T-helper 2 cell treated with Interferon-gamma antibody and Interleukin-4, amounts not matched to agents 5 μg/mL and 100 μg/mL, for 36 hours (primary cell): ENCODE measurements at regions not wholly inside any gene's neighbourhood (a gene's known extent, or its start where the extent isn't known, plus 50 kb on each side); places are given as distances from the start of the nearest gene placed in this dataset.

Source experiments
- DNase-seq: peaks from one replicate; pipeline ENCODE4 v3.0.0; 2021; ENCODE audit warnings: low spot score
- H3K27ac Mint-ChIP-seq: one replicate; pipeline ENCODE4 v1.8.0; 2021; ENCODE audit warnings: mild to moderate bottlenecking, mixed read lengths
- H3K27me3 Mint-ChIP-seq: one replicate; pipeline ENCODE4 v1.8.0; 2021; ENCODE audit warnings: low read depth, mixed read lengths
- H3K36me3 Mint-ChIP-seq: one replicate; pipeline ENCODE4 v1.8.0; 2021; ENCODE audit warnings: low read depth, mixed read lengths
- H3K4me1 Mint-ChIP-seq: one replicate; pipeline ENCODE4 v1.8.0; 2021; ENCODE audit warnings: low read depth, mixed read lengths
- H3K4me3 Mint-ChIP-seq: one replicate; pipeline ENCODE4 v1.8.0; 2022; ENCODE audit warnings: mild to moderate bottlenecking, moderate library complexity, mixed read lengths
- H3K9me3 Mint-ChIP-seq: one replicate; pipeline ENCODE4 v1.8.0; 2021; ENCODE audit warnings: mixed read lengths

- Mint-ChIP-seq H3K4me1 (no peaks in the 10 kb centered on the region), H3K27me3 (no peaks in the 10 kb centered on the region), H3K4me3 (no peak overlapping the region), H3K27ac (no peak overlapping the region), H3K9me3 (no peaks in the 10 kb centered on the region), H3K36me3 (no peaks in the 10 kb centered on the region)
- DNase-seq = no peak
Observed at GRCh38 chr12:82055391-82055790, 296.2 kb upstream of the PPFIA2 start.

- H3K27me3 Mint-ChIP-seq = no peaks in the 10 kb centered on the region
- no peaks in the 10 kb centered on the region for H3K4me1 Mint-ChIP-seq
- DNase-seq = no peak
- H3K27ac Mint-ChIP-seq = no peak overlapping the region
- H3K4me3 Mint-ChIP-seq = no peak overlapping the region
- H3K9me3 Mint-ChIP-seq = no peaks in the 10 kb centered on the region
- no peaks in the 10 kb centered on the region for H3K36me3 Mint-ChIP-seq
Observed at GRCh38 chr12:82054566-82054965, 295.4 kb upstream of the PPFIA2 start.

- Mint-ChIP-seq H3K4me1 (no peaks in the 10 kb centered on the region), H3K36me3 (no peaks in the 10 kb centered on the region), H3K27me3 (no peaks in the 10 kb centered on the region), H3K27ac (no peak overlapping the region), H3K4me3 (no peak overlapping the region), H3K9me3 (no peaks in the 10 kb centered on the region)
- no peak for DNase-seq
Observed at GRCh38 chr12:82047446-82047845, 288.3 kb upstream of the PPFIA2 start.

- no peak for DNase-seq
- Mint-ChIP-seq H3K4me1 (no peaks in the 10 kb centered on the region), H3K27ac (no peak overlapping the region), H3K27me3 (no peaks in the 10 kb centered on the region), H3K36me3 (no peaks in the 10 kb centered on the region), H3K9me3 (no peaks in the 10 kb centered on the region), H3K4me3 (no peak overlapping the region)
Observed at GRCh38 chr12:82040987-82041743, 282.0 kb upstream of the PPFIA2 start.

- no peaks in the 10 kb centered on the region for H3K27me3 Mint-ChIP-seq
- no peaks in the 10 kb centered on the region for H3K36me3 Mint-ChIP-seq
- peaks cover 3% of the 10 kb centered on the region for H3K9me3 Mint-ChIP-seq
- H3K4me3 Mint-ChIP-seq = no peak overlapping the region
- no peaks in the 10 kb centered on the region for H3K4me1 Mint-ChIP-seq
- no peak for DNase-seq
- H3K27ac Mint-ChIP-seq = no peak overlapping the region
Observed at GRCh38 chr12:82034769-82035168, 275.6 kb upstream of the PPFIA2 start.

GRCh38 chr12:82029936-82030335, 270.8 kb upstream of the PPFIA2 start:
- H3K27ac Mint-ChIP-seq = no peak overlapping the region
- no peaks in the 10 kb centered on the region for H3K27me3 Mint-ChIP-seq
- no peak overlapping the region for H3K4me3 Mint-ChIP-seq
- no peak for DNase-seq
- no peaks in the 10 kb centered on the region for H3K4me1 Mint-ChIP-seq
- peaks cover 1% of the 10 kb centered on the region for H3K9me3 Mint-ChIP-seq
- no peaks in the 10 kb centered on the region for H3K36me3 Mint-ChIP-seq

GRCh38 chr12:82028772-82029171, 269.6 kb upstream of the PPFIA2 start:
- Mint-ChIP-seq H3K27me3 (no peaks in the 10 kb centered on the region), H3K9me3 (no peaks in the 10 kb centered on the region), H3K4me3 (no peak overlapping the region), H3K36me3 (no peaks in the 10 kb centered on the region), H3K4me1 (no peaks in the 10 kb centered on the region), H3K27ac (no peak overlapping the region)
- no peak for DNase-seq

GRCh38 chr12:82027612-82028011, 268.5 kb upstream of the PPFIA2 start:
- Mint-ChIP-seq H3K4me3 (no peak overlapping the region), H3K9me3 (no peaks in the 10 kb centered on the region), H3K27me3 (no peaks in the 10 kb centered on the region), H3K27ac (no peak overlapping the region), H3K4me1 (no peaks in the 10 kb centered on the region), H3K36me3 (no peaks in the 10 kb centered on the region)
- no peak for DNase-seq

GRCh38 chr12:82025462-82025861, 266.3 kb upstream of the PPFIA2 start:
- no peak overlapping the region for H3K4me3 Mint-ChIP-seq
- H3K27ac Mint-ChIP-seq = no peak overlapping the region
- no peaks in the 10 kb centered on the region for H3K9me3 Mint-ChIP-seq
- DNase-seq = no peak
- H3K36me3 Mint-ChIP-seq = no peaks in the 10 kb centered on the region
- H3K27me3 Mint-ChIP-seq = no peaks in the 10 kb centered on the region
- no peaks in the 10 kb centered on the region for H3K4me1 Mint-ChIP-seq

GRCh38 chr12:82019533-82019932, 260.4 kb upstream of the PPFIA2 start:
- Mint-ChIP-seq H3K9me3 (no peaks in the 10 kb centered on the region), H3K4me1 (no peaks in the 10 kb centered on the region), H3K27ac (no peak overlapping the region), H3K4me3 (no peak overlapping the region), H3K27me3 (no peaks in the 10 kb centered on the region), H3K36me3 (no peaks in the 10 kb centered on the region)
- no peak for DNase-seq

GRCh38 chr12:82015623-82016347, 256.6 kb upstream of the PPFIA2 start:
- Mint-ChIP-seq H3K36me3 (no peaks in the 10 kb centered on the region), H3K4me1 (no peaks in the 10 kb centered on the region), H3K27ac (no peak overlapping the region), H3K4me3 (no peak overlapping the region), H3K27me3 (no peaks in the 10 kb centered on the region), H3K9me3 (no peaks in the 10 kb centered on the region)
- no peak for DNase-seq

- Mint-ChIP-seq H3K9me3 (no peaks in the 10 kb centered on the region), H3K27ac (no peak overlapping the region), H3K4me3 (no peak overlapping the region), H3K36me3 (no peaks in the 10 kb centered on the region), H3K27me3 (no peaks in the 10 kb centered on the region), H3K4me1 (no peaks in the 10 kb centered on the region)
- DNase-seq = no peak
Observed at GRCh38 chr12:82012176-82012575, 253.0 kb upstream of the PPFIA2 start.

GRCh38 chr12:82009524-82009923, 250.4 kb upstream of the PPFIA2 start:
- no peak overlapping the region for H3K27ac Mint-ChIP-seq
- no peak for DNase-seq
- no peaks in the 10 kb centered on the region for H3K4me1 Mint-ChIP-seq
- no peaks in the 10 kb centered on the region for H3K36me3 Mint-ChIP-seq
- no peaks in the 10 kb centered on the region for H3K27me3 Mint-ChIP-seq
- no peaks in the 10 kb centered on the region for H3K9me3 Mint-ChIP-seq
- H3K4me3 Mint-ChIP-seq = no peak overlapping the region

- Mint-ChIP-seq H3K4me3 (no peak overlapping the region), H3K27me3 (no peaks in the 10 kb centered on the region)
Observed at GRCh38 chr12:82008251-82008650, 249.1 kb upstream of the PPFIA2 start.

More at GRCh38 chr12:82008251-82008650, 249.1 kb upstream of the PPFIA2 start:
- Mint-ChIP-seq H3K4me1 (no peaks in the 10 kb centered on the region), H3K9me3 (no peaks in the 10 kb centered on the region), H3K27ac (no peak overlapping the region), H3K36me3 (no peaks in the 10 kb centered on the region)
- DNase-seq = no peak
